KBM-7 (cell line): ENCODE measurements at regions not wholly inside any gene's neighbourhood (a gene's known extent, or its start where the extent isn't known, plus 50 kb on each side); places are given as distances from the start of the nearest gene placed in this dataset.
A peak's percentile ranks its signal among the peaks of the same experiment; 100 is the strongest.

Experiments used
- DNase-seq: peaks from one replicate; pipeline ENCODE4 v3.0.0-alpha.2; 2015
- in situ Hi-C: fragments of 300-500 bp; cut with MboI; formaldehyde crosslinking; loops from 2 replicates; pipeline ENCODE4 v1.14.3; 2020; ENCODE audit warnings: low sequenced_read_pairs, low pct_unique_long_range_greater_than_20kb, mixed read lengths

GRCh38 chr1:209432443-209432825, 151.1 kb upstream of the CAMK1G start:
- in situ Hi-C loops: no loop called here
- DNase-seq: no peak

GRCh38 chr1:209433649-209434031, 149.9 kb upstream of the CAMK1G start:
- no peak for DNase-seq
- in situ Hi-C loops: no loop called here

DNA sequence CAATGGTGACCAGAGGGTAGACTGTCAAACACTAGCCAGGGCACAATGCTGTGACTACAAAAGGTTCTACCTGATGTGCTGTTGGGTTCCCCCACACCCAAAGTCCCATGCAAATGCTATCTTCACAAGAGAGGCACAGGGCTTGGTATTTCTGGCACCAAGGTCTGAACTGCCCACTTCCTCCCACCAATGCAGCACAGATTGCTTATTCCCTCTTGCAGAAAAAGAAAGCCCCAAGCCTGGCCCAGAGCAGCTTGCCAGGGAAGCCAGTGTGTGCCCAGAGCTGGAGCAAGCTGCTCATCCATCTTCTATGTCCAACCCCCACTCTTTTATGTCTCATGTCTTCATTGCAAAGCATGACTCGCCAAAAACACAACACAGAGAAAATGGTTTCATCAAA, 149.4 kb upstream of the CAMK1G start:
- DNase-seq: no peak
- in situ Hi-C loops: no loop called here

GRCh38 chr1:209434631-209435217, 148.8 kb upstream of the CAMK1G start:
- no peak for DNase-seq
- in situ Hi-C loops: no loop called here

DNA sequence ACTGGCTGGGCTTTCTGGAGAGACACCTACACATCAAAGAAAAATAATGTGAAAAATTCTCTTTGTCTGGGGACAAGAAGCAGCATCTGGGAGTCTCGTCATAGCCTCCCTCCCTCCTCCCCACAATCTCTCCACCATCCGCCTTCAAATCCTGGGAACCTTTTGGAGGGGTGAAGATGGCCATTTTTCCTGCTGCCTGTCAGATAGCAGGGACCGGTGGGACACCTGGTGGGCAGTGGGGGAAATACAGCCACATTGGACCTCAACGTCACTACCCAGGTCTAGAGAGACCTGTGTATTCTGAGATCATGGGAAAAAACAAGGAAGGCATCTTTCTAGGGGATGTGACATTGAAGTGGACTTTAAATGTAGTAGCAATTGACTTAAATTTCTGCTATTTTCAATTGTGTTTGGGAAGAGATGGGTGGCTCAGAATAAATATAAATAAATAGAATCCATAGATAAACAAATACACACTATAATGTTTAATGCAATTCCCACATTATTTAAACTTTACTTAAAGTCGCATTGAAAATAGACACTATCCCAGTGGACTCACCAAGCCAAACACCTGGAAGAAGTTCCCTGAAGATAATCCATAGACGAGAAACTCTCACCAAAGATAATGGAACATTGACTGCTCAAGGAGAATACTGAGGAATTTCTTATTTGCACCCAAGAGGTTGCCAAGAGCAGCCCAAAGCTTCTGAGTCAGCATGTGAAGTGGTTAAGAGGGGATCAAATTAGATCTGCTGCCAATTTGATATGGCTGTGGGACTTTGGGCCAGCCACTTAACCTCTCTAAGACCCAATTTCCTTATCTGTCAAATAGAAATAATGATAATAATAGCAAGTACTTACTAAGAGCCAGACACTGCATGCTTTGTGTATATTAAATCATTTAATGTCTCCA, 147.6 kb upstream of the CAMK1G start:
- in situ Hi-C loops: no loop called here

GRCh38 chr1:209439828-209440227, 143.7 kb upstream of the CAMK1G start:
- in situ Hi-C loops: no loop called here
- DNase-seq: no peak

More for the DNA sequence above, 147.6 kb upstream of the CAMK1G start:
- peak; percentile 53 for DNase-seq

GRCh38 chr1:209443361-209443931, 140.1 kb upstream of the CAMK1G start:
- DNase-seq: no peak
- in situ Hi-C loops: no loop called here

DNA sequence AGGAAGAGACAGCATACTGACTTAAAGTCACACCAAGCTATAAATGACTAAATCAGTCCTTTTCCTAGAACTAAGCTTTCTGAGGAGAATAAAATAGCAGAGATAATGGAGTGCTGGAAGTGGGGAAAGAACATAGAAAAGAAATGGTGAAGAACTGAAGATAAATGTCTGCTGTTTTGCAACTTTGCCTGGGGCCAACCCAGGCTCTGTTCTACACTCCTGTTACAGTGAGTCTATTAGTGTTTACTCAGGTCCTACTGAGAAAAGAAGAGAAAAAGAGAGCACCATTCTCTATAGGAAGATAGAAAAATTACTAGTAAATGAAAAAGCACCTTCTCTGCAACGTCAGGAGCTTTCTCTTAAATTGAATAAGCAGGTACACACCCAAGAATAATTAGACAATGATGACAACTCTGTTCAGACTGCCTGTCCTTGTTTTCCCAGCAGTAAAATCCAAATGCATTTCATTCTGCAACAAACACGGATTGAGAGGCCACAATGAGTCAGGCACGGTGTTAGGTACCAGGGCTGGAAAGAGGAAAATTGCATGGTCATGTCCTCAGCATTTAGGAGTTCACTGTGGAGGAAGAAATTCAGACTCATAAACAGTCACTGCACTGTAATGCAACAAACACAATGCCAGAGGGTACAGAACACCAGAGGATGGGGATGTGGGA, 139.4 kb upstream of the CAMK1G start:
- in situ Hi-C loops: no loop called here
- DNase-seq: no peak

DNA sequence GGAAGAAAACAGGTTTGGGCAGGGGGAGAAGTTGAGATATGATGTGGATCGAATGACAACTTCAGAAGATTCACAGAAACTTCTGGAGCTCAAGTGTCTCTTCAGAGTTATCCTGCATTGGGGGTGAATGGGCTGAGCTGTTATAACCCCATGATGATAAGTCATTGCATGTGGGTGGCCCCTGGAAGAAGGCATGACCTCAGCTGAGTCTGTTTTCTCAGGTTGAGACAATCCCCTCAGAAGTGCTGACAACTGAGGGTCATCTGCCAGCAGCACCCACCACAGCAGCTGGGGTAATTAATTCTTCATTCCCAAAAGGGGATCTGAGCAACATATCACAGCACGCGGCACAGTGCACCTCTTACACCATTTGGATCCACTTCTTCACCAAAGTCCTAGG, 138.6 kb upstream of the CAMK1G start:
- in situ Hi-C loops: no loop called here
- DNase-seq: no peak

GRCh38 chr1:209445576-209445975, 137.9 kb upstream of the CAMK1G start:
- in situ Hi-C loops: no loop called here
- no peak for DNase-seq

DNA sequence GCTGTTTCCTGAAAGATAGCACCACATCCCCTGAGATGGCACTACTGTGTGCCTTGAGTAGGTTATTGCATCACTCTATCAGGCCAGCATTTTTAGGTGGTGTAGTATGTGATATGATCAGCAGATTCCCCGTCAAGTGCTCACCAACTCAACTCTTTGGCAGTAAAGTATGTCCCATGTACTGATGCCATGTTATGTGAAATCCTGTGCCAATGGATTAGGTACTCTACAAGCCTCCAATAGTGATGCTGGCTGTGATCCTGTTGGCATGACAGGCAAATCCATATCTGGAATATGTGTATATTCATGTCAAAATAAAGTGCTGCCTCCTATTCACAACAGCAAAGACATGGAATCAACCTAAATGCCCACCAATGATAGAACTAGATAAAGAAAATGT, 137.2 kb upstream of the CAMK1G start:
- DNase-seq: no peak
- in situ Hi-C loops: no loop called here

- no peak for DNase-seq
- in situ Hi-C loops: no loop called here
These were observed 129.0 kb upstream of the CAMK1G start for GRCh38 chr1:209454340-209454994.

DNA sequence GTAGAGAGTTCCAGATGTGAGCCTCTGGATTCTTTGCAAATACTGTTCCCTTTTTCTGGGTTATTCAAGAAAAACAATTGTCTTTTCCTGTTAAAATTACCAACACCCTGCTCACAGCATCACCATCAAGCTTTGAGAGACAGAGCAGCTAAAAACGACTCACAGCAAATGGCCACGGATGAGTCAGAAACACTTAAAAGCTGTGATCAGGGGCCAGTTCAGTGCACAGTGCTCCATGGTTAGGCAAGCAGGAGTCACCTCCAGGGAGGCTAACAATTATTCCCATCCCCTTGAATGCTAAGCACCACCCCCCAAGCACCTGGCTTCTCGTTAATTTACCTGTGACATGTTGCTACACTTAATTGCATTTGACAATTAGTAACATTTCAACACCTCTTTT, 128.4 kb upstream of the CAMK1G start:
- in situ Hi-C loops: no loop called here
- DNase-seq: no peak

DNA sequence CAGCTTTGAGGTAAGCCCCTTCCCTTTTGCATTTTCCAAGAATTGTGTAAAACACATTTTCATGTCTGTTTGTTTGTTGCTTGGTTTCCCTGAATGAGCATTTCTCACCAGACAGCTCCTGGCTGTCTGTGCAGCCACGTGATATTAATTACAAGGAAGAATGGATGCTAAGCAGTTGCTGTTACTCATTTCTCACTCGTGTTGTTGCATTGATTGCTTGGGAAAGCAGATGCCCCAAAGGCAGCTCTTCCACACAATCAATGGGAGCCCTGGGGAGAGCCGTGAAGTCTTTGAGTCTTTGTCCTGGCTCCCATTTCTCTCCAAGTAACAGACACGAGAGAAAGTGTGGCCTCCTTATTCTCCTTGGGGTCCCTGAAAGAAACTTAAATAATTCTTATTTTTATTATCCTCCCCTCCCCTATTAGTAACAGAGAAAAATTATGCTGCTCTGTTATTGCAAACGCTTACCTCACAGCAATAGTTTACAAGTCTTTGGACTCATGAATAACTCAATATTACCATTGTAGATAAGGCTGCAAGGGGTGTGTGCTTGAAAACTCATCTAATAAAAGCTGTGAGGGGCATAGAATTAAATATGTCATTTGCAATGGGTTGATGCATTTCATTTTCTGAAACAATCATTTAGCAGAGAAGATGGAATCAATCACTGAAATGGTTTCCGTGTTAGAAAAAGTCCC, 127.7 kb upstream of the CAMK1G start:
- no peak for DNase-seq
- in situ Hi-C loops: no loop called here

- no peak for DNase-seq
- in situ Hi-C loops: no loop called here
These were observed 126.6 kb upstream of the CAMK1G start for GRCh38 chr1:209456878-209457277.

DNA sequence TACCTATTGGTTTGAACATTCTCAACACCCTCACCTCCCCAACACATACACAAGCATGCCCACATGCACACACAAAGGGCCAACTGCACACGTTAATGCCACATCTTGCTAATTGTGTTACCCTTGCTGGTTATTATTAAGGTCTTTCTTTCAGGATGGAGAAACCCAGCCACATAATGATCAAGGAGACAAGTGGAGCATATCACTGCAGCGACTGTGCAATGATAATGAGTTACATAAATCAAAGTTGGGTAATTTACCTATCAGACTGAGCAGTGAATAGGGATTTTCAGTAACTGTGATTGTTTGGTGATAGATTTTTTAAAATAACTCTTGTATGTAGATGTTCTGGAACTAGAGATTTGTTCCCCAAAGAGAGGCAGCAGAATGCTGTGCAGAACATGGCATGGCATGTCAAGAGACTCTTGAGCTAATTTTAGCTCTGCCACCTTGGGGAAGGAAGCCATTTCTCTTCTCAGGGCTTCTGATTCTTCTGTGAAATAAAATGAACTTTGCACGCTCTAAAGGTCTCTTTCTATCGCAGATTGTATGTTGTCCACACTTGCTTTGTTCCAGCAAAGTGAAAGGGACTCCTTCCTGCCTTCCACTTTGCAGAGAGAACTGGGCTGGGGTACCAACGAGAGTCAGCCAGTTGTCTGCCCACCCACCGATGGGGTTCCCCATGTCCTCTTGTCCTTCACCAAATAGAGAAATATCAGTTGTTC, 126.0 kb upstream of the CAMK1G start:
- DNase-seq: no peak
- in situ Hi-C loops: no loop called here

GRCh38 chr1:209458921-209459320, 124.6 kb upstream of the CAMK1G start:
- DNase-seq: no peak
- in situ Hi-C loops: no loop called here

DNA sequence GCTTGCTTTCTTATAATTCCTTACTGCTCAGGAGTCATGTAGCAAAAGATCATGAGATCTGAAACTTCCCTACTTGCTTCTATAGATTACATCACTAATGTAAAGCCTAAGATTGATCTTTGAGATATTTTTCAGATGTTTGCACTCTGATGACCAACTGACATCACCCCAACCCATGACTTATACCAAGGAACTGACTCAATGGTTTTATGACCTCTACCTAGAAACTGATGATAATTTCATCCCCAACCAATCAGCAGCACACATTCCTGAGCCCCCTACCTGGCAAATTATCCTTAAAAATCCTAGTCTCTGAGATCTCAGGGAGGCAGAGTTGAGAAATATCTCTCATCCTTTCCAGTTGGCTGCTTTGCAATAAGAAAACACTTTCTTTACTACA, 122.3 kb upstream of the CAMK1G start:
- in situ Hi-C loops: no loop called here
- DNase-seq: no peak
